ENCODE measurements at regions not wholly inside any gene's neighbourhood (a gene's known extent, or its start where the extent isn't known, plus 50 kb on each side); places are given as distances from the start of the nearest gene placed in this dataset.

- no TSS peak for BruUV-seq (replicated peaks)
- no peaks in the 10 kb centered on the region for H3K4me1 Mint-ChIP-seq (ENCODE audit: low read depth, unreplicated experiment)
- ChIA-PET POLR2A (no interaction called here), CTCF (no interaction called here)
- H3K9me3 Mint-ChIP-seq (ENCODE audit: unreplicated experiment) = peaks cover 10% of the 10 kb centered on the region
- H3K27me3 Mint-ChIP-seq (ENCODE audit: insufficient read depth, unreplicated experiment) = peaks cover 12% of the 10 kb centered on the region
- intact Hi-C loops (cut with micrococcal nuclease; ENCODE audit: unreplicated experiment) = no loop called here
- no peak overlapping the region for H3K27ac Mint-ChIP-seq (ENCODE audit: unreplicated experiment)
- Histone ChIP-seq H3K36me3 (ENCODE audit: control insufficient read depth, insufficient read depth, low read length) (no peaks in the 10 kb centered on the region), H3K27me3 (replicated peaks; ENCODE audit: control insufficient read depth, insufficient read depth, low read length) (no peaks in the 10 kb centered on the region), H3K9me3 (no peaks in the 10 kb centered on the region), H3K4me3 (ENCODE audit: low read depth, low read length) (no peak overlapping the region), H3K4me1 (no peaks in the 10 kb centered on the region)
- no peak for DNase-seq
- no peak for TF ChIP-seq CTCF (IDR thresholded peaks at IDR 0.05; ENCODE audit: insufficient read depth in 1 of 2, low read depth in 1 of 2, low read length in 1 of 2, severe bottlenecking in 1 of 2, unreplicated experiment in 1 of 2)
- no peak overlapping the region for H3K4me3 Mint-ChIP-seq (ENCODE audit: unreplicated experiment)
- no peaks in the 10 kb centered on the region for H3K36me3 Mint-ChIP-seq (ENCODE audit: insufficient read depth, unreplicated experiment)
Observed at GRCh38 chr9:18245911-18246310, 228.0 kb upstream of the ADAMTSL1 start.

GRCh38 chr9:18250053-18250452 lies 223.9 kb upstream of the ADAMTSL1 start:
- Histone ChIP-seq H3K36me3 (ENCODE audit: control insufficient read depth, insufficient read depth, low read length) (no peaks in the 10 kb centered on the region), H3K27me3 (replicated peaks; ENCODE audit: control insufficient read depth, insufficient read depth, low read length) (no peaks in the 10 kb centered on the region), H3K9me3 (no peaks in the 10 kb centered on the region), H3K4me3 (ENCODE audit: low read depth, low read length) (no peak overlapping the region), H3K4me1 (no peaks in the 10 kb centered on the region)
- no peaks in the 10 kb centered on the region for H3K36me3 Mint-ChIP-seq (ENCODE audit: insufficient read depth, unreplicated experiment)
- DNase-seq = no peak
- H3K27ac Mint-ChIP-seq (ENCODE audit: unreplicated experiment) = no peak overlapping the region
- intact Hi-C loops (cut with micrococcal nuclease; ENCODE audit: unreplicated experiment) = no loop called here
- H3K27me3 Mint-ChIP-seq (ENCODE audit: insufficient read depth, unreplicated experiment) = peaks cover 2% of the 10 kb centered on the region
- H3K4me1 Mint-ChIP-seq (ENCODE audit: low read depth, unreplicated experiment) = no peaks in the 10 kb centered on the region
- no peaks in the 10 kb centered on the region for H3K9me3 Mint-ChIP-seq (ENCODE audit: unreplicated experiment)
- POLR2A ChIA-PET = no interaction called here
- no peak overlapping the region for H3K4me3 Mint-ChIP-seq (ENCODE audit: unreplicated experiment)
- CTCF ChIA-PET = no interaction called here
- no TSS peak for BruUV-seq (replicated peaks)
- no peak for TF ChIP-seq CTCF (IDR thresholded peaks at IDR 0.05; ENCODE audit: insufficient read depth in 1 of 2, low read depth in 1 of 2, low read length in 1 of 2, severe bottlenecking in 1 of 2, unreplicated experiment in 1 of 2)

GRCh38 chr9:18253950-18254349 lies 220.0 kb upstream of the ADAMTSL1 start:
- Histone ChIP-seq H3K27me3 (replicated peaks; ENCODE audit: control insufficient read depth, insufficient read depth, low read length) (no peaks in the 10 kb centered on the region), H3K36me3 (ENCODE audit: control insufficient read depth, insufficient read depth, low read length) (no peaks in the 10 kb centered on the region), H3K4me1 (no peaks in the 10 kb centered on the region), H3K4me3 (ENCODE audit: low read depth, low read length) (no peak overlapping the region), H3K9me3 (no peaks in the 10 kb centered on the region)
- Mint-ChIP-seq H3K4me3 (ENCODE audit: unreplicated experiment) (no peak overlapping the region), H3K9me3 (ENCODE audit: unreplicated experiment) (no peaks in the 10 kb centered on the region), H3K27ac (ENCODE audit: unreplicated experiment) (no peak overlapping the region), H3K36me3 (ENCODE audit: insufficient read depth, unreplicated experiment) (no peaks in the 10 kb centered on the region), H3K4me1 (ENCODE audit: low read depth, unreplicated experiment) (no peaks in the 10 kb centered on the region), H3K27me3 (ENCODE audit: insufficient read depth, unreplicated experiment) (peaks cover 13% of the 10 kb centered on the region)
- CTCF ChIA-PET = no interaction called here
- TF ChIP-seq CTCF (IDR thresholded peaks at IDR 0.05; ENCODE audit: insufficient read depth in 1 of 2, low read depth in 1 of 2, low read length in 1 of 2, severe bottlenecking in 1 of 2, unreplicated experiment in 1 of 2) = no peak
- POLR2A ChIA-PET = no interaction called here
- DNase-seq = no peak
- no TSS peak for BruUV-seq (replicated peaks)
- intact Hi-C loops (cut with micrococcal nuclease; ENCODE audit: unreplicated experiment) = loop anchor here (2.0 kb wide), 2 partner anchors 143 to 775 kb away; no protein-coding TSS in a partner anchor
